Heart left ventricle (tissue), 16 donors: ENCODE measurements at regions not wholly inside any gene's neighbourhood (a gene's known extent, or its start where the extent isn't known, plus 50 kb on each side); places are given as distances from the start of the nearest gene placed in this dataset.

Experiments
- ATAC-seq, 4 donors: fragments of 200-7000 bp; cut with Tn5 transposase; one replicate each; pipeline ENCODE4 v1.9.1; 2020 to 2022; ENCODE audit warnings: moderate library complexity in 4 of 4, mild to moderate bottlenecking in 3 of 4, moderate number of reproducible peaks in 1 of 4
- DNase-seq, 5 donors: peaks; one replicate each; pipeline ENCODE4 v3.0.0-alpha.2; 2020
- H3K27ac ChIP-seq, 12 donors: fragments of 200-600 bp; sonication (generic) in 4 of 12; one replicate each; pipeline versions ENCODE4 v1.5.0 to v1.8.0; 2016 to 2022; ENCODE audit warnings: mild to moderate bottlenecking in 2 of 12
- H3K27me3 ChIP-seq, 9 donors: fragments of 200-600 bp; sonication (generic) in 2 of 9; one replicate each; pipeline versions ENCODE4 v1.5.1 to v1.8.0; 2016 to 2022; ENCODE audit warnings: mild to moderate bottlenecking in 3 of 9
- H3K36me3 ChIP-seq, 9 donors: fragments of 200-600 bp; sonication (generic) in 2 of 9; one replicate each; pipeline versions ENCODE4 v1.5.0 to v1.8.0; 2018 to 2022; ENCODE audit warnings: mild to moderate bottlenecking in 2 of 9
- H3K4me1 ChIP-seq, 12 donors: fragments of 200-600 bp; sonication (generic) in 4 of 12; one replicate each; pipeline versions ENCODE4 v1.5.0 to v1.8.0; 2016 to 2022; ENCODE audit warnings: mild to moderate bottlenecking in 3 of 12
- H3K4me3 ChIP-seq, 12 donors: fragments of 200-600 bp; sonication (generic) in 4 of 12; one replicate each; pipeline versions ENCODE4 v1.5.0 to v1.8.0; 2017 to 2022; ENCODE audit warnings: mild to moderate bottlenecking in 9 of 12, moderate library complexity in 4 of 12
- H3K9me3 ChIP-seq, 12 donors: fragments of 200-600 bp; sonication (generic) in 4 of 12; one replicate each; pipeline versions ENCODE4 v1.5.0 to v1.8.0; 2016 to 2022; ENCODE audit warnings: mild to moderate bottlenecking in 1 of 12
- CTCF ChIP-seq, 12 donors: fragments of 200-600 bp; sonication (generic) in 4 of 12; IDR thresholded peaks; one replicate each; pipeline versions ENCODE4 v1.5.0 to v1.8.0; 2018 to 2022; ENCODE audit warnings: antibody characterized with exemption in 12 of 12, mild to moderate bottlenecking in 5 of 12
- POLR2A ChIP-seq, 2 donors: fragments of 450-650 bp; IDR thresholded peaks; one replicate each; pipeline ENCODE4 v1.6.1; 2017; ENCODE audit warnings: antibody characterized with exemption in 2 of 2, mild to moderate bottlenecking in 2 of 2, moderate library complexity in 2 of 2
- WGBS, 4 donors: extraction: QIAGEN DNeasy Blood & Tissue Kit in 2 of 4; methylation state at CpG; one replicate each; pipeline versions ENCODE4 v1.1.5 to v1.1.7; 2013 to 2018; 5-methylcytosine and 5-hydroxymethylcytosine counted together
- intact Hi-C, 10 donors: fragments of 100-400 bp; cut with DNase I; formaldehyde crosslinking; loops; one replicate each; pipeline versions ENCODE4 v1.11.1 to v1.14.2; 2022
- donor health status: ischemic (EF 13 %, LVEDD 7.1; RV severe dilation, severe dysfunction).
- donor health status: healthy with polysubstance abuse.
- donor health status: DM: no; HTN: yes; CAD: no.
- donor health status: DM: no; HTN: no; CAD: no.
- donor health status: ischemic (EF 25% LVEDD 6.9; RV normal size, moderate dysfunction).
- donor health status: ischemic (EF 25% LVEDD 5.7; RV mildly dilated, moderate dysfunction).
- donor health status: healthy.
- donor health status: DM: yes; HTN: yes; CAD: no.
- donor health status: ischemic (EF 35%, LVEDD 5.7; RV mildly dilated, moderate dysfunction).
- donor health status: nonischemic (EF 11% LVEDD 7.7; RV severe dilation, severe dysfunction).
- donor health status: DM: yes; HTN: yes; CAD: no.
- donor health status: PGD.
- donor health status: ischemic (EF 29% LVEDD 5.4; RV normal size, mild dysfunction).
- donor health status: nonischemic (EF 23%, LVEDD 6.1; RV moderate dilation, normal function).

- Histone ChIP-seq H3K27me3 (peaks cover 0 to 5% (median 0%) of the 10 kb centered on the region in 9 donors), H3K36me3 (no peaks in the 10 kb centered on the region), H3K4me1 (no peaks in the 10 kb centered on the region), H3K4me3 (no peak overlapping the region), H3K9me3 (no peaks in the 10 kb centered on the region), H3K27ac (no peak overlapping the region)
- ATAC-seq (no peak), DNase-seq (no peak)
- TF ChIP-seq CTCF (IDR thresholded peaks at IDR 0.05) (no peak), POLR2A (IDR thresholded peaks at IDR 0.05) (no peak)
- WGBS, 4 donors: 55 to 63% (median 56%) methylated on average over 11 of the region's 11 CpGs
- intact Hi-C loops: no loop called here
Observed at GRCh38 chr20:24802286-24802820, 146.7 kb upstream of the CST7 start.

- no peaks in the 10 kb centered on the region for H3K9me3 ChIP-seq
- 85 to 90% (median 87%) methylated on average over 16 of the region's 16 CpGs for WGBS, 4 donors
- H3K4me3 ChIP-seq: no peak overlapping the region
- intact Hi-C loops: no loop called here
- no peak for TF ChIP-seq CTCF (IDR thresholded peaks at IDR 0.05)
- no peak for TF ChIP-seq POLR2A (IDR thresholded peaks at IDR 0.05)
- no peaks in the 10 kb centered on the region for H3K36me3 ChIP-seq
- H3K4me1 ChIP-seq: no peaks in the 10 kb centered on the region
- no peak for DNase-seq
- no peak for ATAC-seq
- H3K27ac ChIP-seq: no peak overlapping the region
- H3K27me3 ChIP-seq: peaks cover 0 to 5% (median 0%) of the 10 kb centered on the region in 9 donors
Observed at GRCh38 chr20:24804481-24805206, 144.4 kb upstream of the CST7 start.

- H3K36me3 ChIP-seq: no peaks in the 10 kb centered on the region
- no peak overlapping the region for H3K4me3 ChIP-seq
- peak in 1 of 5 donors; percentile 22 for DNase-seq
- H3K4me1 ChIP-seq: no peaks in the 10 kb centered on the region
- no peak for ATAC-seq
- peaks cover 0 to 5% (median 0%) of the 10 kb centered on the region in 9 donors for H3K27me3 ChIP-seq
- intact Hi-C loops: no loop called here
- no peaks in the 10 kb centered on the region for H3K9me3 ChIP-seq
- H3K27ac ChIP-seq: no peak overlapping the region
- TF ChIP-seq POLR2A (IDR thresholded peaks at IDR 0.05) (no peak), CTCF (IDR thresholded peaks at IDR 0.05) (no peak)
- 78 to 91% (median 85%) methylated on average over 10 to 11 of the region's 11 CpGs for WGBS, 4 donors
Observed at GRCh38 chr20:24805456-24806238, 143.4 kb upstream of the CST7 start.
